H1 (cell line): ENCODE measurements at regions not wholly inside any gene's neighbourhood (a gene's known extent, or its start where the extent isn't known, plus 50 kb on each side); places are given as distances from the start of the nearest gene placed in this dataset.

Experiments used
- CTCF ChIA-PET: fragments of 300-600 bp; sonication (Branson Sonifier 250); formaldehyde crosslinking; loops from one replicate; lab custom pipeline; 2021; ENCODE audit not compliant: partially characterized antibody; lab: Charles Lee
- POLR2A ChIA-PET: fragments of 300-600 bp; sonication (Branson Sonifier 250); formaldehyde crosslinking; loops from one replicate; lab custom pipeline; 2021; ENCODE audit warnings: inconsistent platforms; ENCODE audit not compliant: partially characterized antibody; lab: Charles Lee
- DNase-seq, 2 experiments: peaks; one replicate each; pipeline versions ENCODE4 v3.0.0 to v3.0.0-alpha.2; 2010 to 2022; ENCODE audit warnings: low spot score in 2 of 2, low read depth in 1 of 2, mixed read lengths in 1 of 2
- FAIRE-seq: peaks from 2 replicates; lab custom pipeline; 2011; peaks lifted over from hg19 to GRCh38; lab: Jason Lieb, UNC
- H2AFZ ChIP-seq: 2 replicates; pipeline ENCODE4 v1.8.1; 2012; ENCODE audit warnings: low read length, inconsistent platforms
- H2AK5ac ChIP-seq: 2 replicates; pipeline ENCODE4 v1.6.1; 2013; ENCODE audit warnings: low read depth, low read length
- H2BK120ac ChIP-seq: replicated peaks from 2 replicates; pipeline ENCODE3; 2013; ENCODE audit warnings: low read depth, low read length, inconsistent platforms
- H2BK12ac ChIP-seq: 2 replicates; pipeline ENCODE4 v1.6.1; 2013; ENCODE audit warnings: low read depth, low read length
- H2BK15ac ChIP-seq: 2 replicates; pipeline ENCODE4 v1.6.1; 2013; ENCODE audit warnings: low read length
- H2BK20ac ChIP-seq: 2 replicates; pipeline ENCODE4 v1.6.1; 2013; ENCODE audit warnings: low read length
- H2BK5ac ChIP-seq: 2 replicates; pipeline ENCODE4 v1.6.1; 2013; ENCODE audit warnings: low read depth, low read length
- H3K14ac ChIP-seq: 2 replicates; pipeline ENCODE4 v1.6.1; 2013; ENCODE audit warnings: inconsistent platforms; ENCODE audit not compliant: insufficient read length
- H3K18ac ChIP-seq: 2 replicates; pipeline ENCODE4 v1.6.1; 2013; ENCODE audit warnings: low read length; ENCODE audit errors: extremely low read depth
- H3K23ac ChIP-seq: 2 replicates; pipeline ENCODE4 v1.6.1; 2013; ENCODE audit warnings: inconsistent platforms; ENCODE audit not compliant: insufficient read length
- H3K23me2 ChIP-seq: 2 replicates; pipeline ENCODE4 v1.6.1; 2013; ENCODE audit warnings: low read depth, low read length
- H3K27ac ChIP-seq: 2 replicates; pipeline ENCODE4 v1.6.1; 2011; ENCODE audit warnings: low read depth, low read length, inconsistent platforms
- H3K27me3 ChIP-seq, 4 experiments: replicated peaks in 1 of 4; 1 replicate in 1 of 4; 2 replicates in 3 of 4; pipeline versions ENCODE4 v1.6.1 to v1.8.1; 2011 to 2013; ENCODE audit warnings: low read length in 3 of 4, mild to moderate bottlenecking in 3 of 4, inconsistent platforms in 2 of 4, mixed read lengths in 2 of 4, moderate library complexity in 1 of 4; ENCODE audit not compliant: control insufficient read depth in 3 of 4, insufficient read depth in 3 of 4; ENCODE audit errors: extremely low read depth in 1 of 4
- H3K36me3 ChIP-seq, 4 experiments: 2 replicates each; pipeline versions ENCODE4 v1.6.1 to v1.8.1; 2011 to 2013; ENCODE audit warnings: mild to moderate bottlenecking in 4 of 4, low read length in 3 of 4, moderate library complexity in 2 of 4, control low read depth in 1 of 4, inconsistent platforms in 1 of 4; ENCODE audit not compliant: insufficient read depth in 4 of 4, control insufficient read depth in 2 of 4
- H3K4ac ChIP-seq: replicated peaks from 2 replicates; pipeline ENCODE3; 2013; ENCODE audit warnings: low read length, low read depth, mixed read lengths, inconsistent platforms; ENCODE audit not compliant: insufficient read length
- H3K4me1 ChIP-seq, 4 experiments: replicated peaks in 1 of 4; 1 replicate in 1 of 4; 2 replicates in 3 of 4; pipeline versions ENCODE4 v1.6.1 to v1.8.1; 2011 to 2013; ENCODE audit warnings: low read length in 3 of 4, inconsistent platforms in 2 of 4, mixed read lengths in 1 of 4; ENCODE audit not compliant: insufficient read depth in 4 of 4, control insufficient read depth in 3 of 4
- H3K4me2 ChIP-seq, 2 experiments: 2 replicates each; pipeline versions ENCODE4 v1.6.1 to v1.8.1; 2011 to 2013; ENCODE audit warnings: low read depth in 2 of 2, low read length in 2 of 2, control low read depth in 1 of 2, inconsistent platforms in 1 of 2, mild to moderate bottlenecking in 1 of 2; ENCODE audit not compliant: insufficient read depth in 1 of 2
- H3K4me3 ChIP-seq, 4 experiments: fragments of 200-600, 300-600 bp in 1 of 4; sonication (generic), shearing (Covaris generic), sonication (Bioruptor Twin) in 1 of 4; 2 replicates each; pipeline versions ENCODE4 v1.5.1 to v1.8.1; 2011 to 2016; ENCODE audit warnings: low read length in 4 of 4, low read depth in 3 of 4, control low read depth in 2 of 4, inconsistent platforms in 2 of 4, mild to moderate bottlenecking in 2 of 4, mixed read lengths in 1 of 4, moderate library complexity in 1 of 4; ENCODE audit not compliant: insufficient read depth in 2 of 4; ENCODE audit errors: extremely low read depth in 1 of 4
- H3K56ac ChIP-seq: replicated peaks from 2 replicates; pipeline ENCODE3; 2013; ENCODE audit warnings: low read depth, mild to moderate bottlenecking, mixed read lengths, low read length, inconsistent platforms; ENCODE audit not compliant: insufficient read length
- H3K79me1 ChIP-seq: 2 replicates; pipeline ENCODE4 v1.6.1; 2013; ENCODE audit warnings: low read depth, low read length, control low read depth
- H3K79me2 ChIP-seq, 2 experiments: 2 replicates each; pipeline versions ENCODE4 v1.6.1 to v1.8.1; 2012 to 2013; ENCODE audit warnings: low read length in 2 of 2, mild to moderate bottlenecking in 2 of 2, inconsistent platforms in 1 of 2; ENCODE audit not compliant: insufficient read depth in 2 of 2, control insufficient read depth in 1 of 2
- H3K9ac ChIP-seq, 4 experiments: replicated peaks in 1 of 4; 1 replicate in 1 of 4; 2 replicates in 3 of 4; pipeline versions ENCODE4 v1.6.1 to v1.8.1; 2011 to 2013; ENCODE audit warnings: low read depth in 3 of 4, low read length in 3 of 4, control low read depth in 2 of 4, mild to moderate bottlenecking in 2 of 4, moderate library complexity in 2 of 4, inconsistent platforms in 1 of 4; ENCODE audit errors: extremely low read depth in 1 of 4
- H3K9me3 ChIP-seq, 2 experiments: 2 replicates each; pipeline versions ENCODE4 v1.6.1 to v1.8.1; 2012 to 2013; ENCODE audit warnings: mild to moderate bottlenecking in 2 of 2, moderate library complexity in 2 of 2, control low read depth in 1 of 2, inconsistent platforms in 1 of 2, low read depth in 1 of 2, low read length in 1 of 2, mixed read lengths in 1 of 2; ENCODE audit not compliant: insufficient read depth in 2 of 2
- H4K20me1 ChIP-seq, 2 experiments: replicated peaks in 1 of 2; 2 replicates each; pipeline versions ENCODE3 to v1.8.1; 2011 to 2013; ENCODE audit warnings: inconsistent platforms in 2 of 2, low read length in 2 of 2, mild to moderate bottlenecking in 1 of 2; ENCODE audit not compliant: insufficient read depth in 2 of 2, control insufficient read depth in 1 of 2
- H4K5ac ChIP-seq: 2 replicates; pipeline ENCODE4 v1.6.1; 2013; ENCODE audit warnings: low read length, low read depth, mixed read lengths, inconsistent platforms; ENCODE audit not compliant: insufficient read length
- H4K8ac ChIP-seq: 2 replicates; pipeline ENCODE4 v1.8.0; 2013; ENCODE audit warnings: mild to moderate bottlenecking, moderate library complexity, low read length, inconsistent platforms; ENCODE audit not compliant: insufficient read depth; ENCODE audit errors: extremely low read depth
- H4K91ac ChIP-seq: replicated peaks from 2 replicates; pipeline ENCODE3; 2013; ENCODE audit warnings: low read length, mixed read lengths, inconsistent platforms; ENCODE audit not compliant: insufficient read length
- CREB1 ChIP-seq: IDR thresholded peaks from 2 replicates; pipeline ENCODE4 v1.6.1; 2012; ENCODE audit warnings: inconsistent platforms
- CTCF ChIP-seq, 3 experiments: IDR thresholded peaks; 1 replicate in 2 of 3; 2 replicates in 1 of 3; pipeline versions ENCODE4 v1.5.1 to v1.6.1; 2011; ENCODE audit warnings: low read length in 3 of 3, mild to moderate bottlenecking in 3 of 3, inconsistent platforms in 2 of 3, low read depth in 1 of 3, moderate library complexity in 1 of 3; ENCODE audit not compliant: insufficient read depth in 1 of 3; ENCODE audit errors: control extremely low read depth in 1 of 3
- RFX5 ChIP-seq: IDR thresholded peaks from 2 replicates; pipeline ENCODE4 v1.6.1; 2011; ENCODE audit warnings: low read depth, low read length, improper control_type of control experiment, borderline replicate concordance
- SIX5 ChIP-seq: IDR thresholded peaks from 2 replicates; pipeline ENCODE4 v1.6.1; 2011; ENCODE audit warnings: mild to moderate bottlenecking, low read depth, low read length
- TAF1 ChIP-seq: IDR thresholded peaks from 2 replicates; pipeline ENCODE4 v1.6.1; 2011; ENCODE audit warnings: mild to moderate bottlenecking, low read depth, low read length
- TAF7 ChIP-seq: optimal IDR thresholded peaks from 2 replicates; pipeline ENCODE3; 2011; ENCODE audit warnings: low read depth, mild to moderate bottlenecking, inconsistent platforms, low read length, moderate library complexity, borderline replicate concordance
- TEAD4 ChIP-seq: IDR thresholded peaks from 2 replicates; pipeline ENCODE4 v1.6.1; 2012; ENCODE audit warnings: low read depth, low read length, inconsistent platforms, mixed read lengths
- WGBS, 2 experiments: shearing (Covaris generic) in 1 of 2; methylation state at CpG; one replicate each; pipeline versions ENCODE4 v1.1.6 to v1.1.7; 2013 to 2015; ENCODE audit warnings: low lambda C conversion rate in 2 of 2, mixed read lengths in 2 of 2, inconsistent platforms in 1 of 2, low coverage in 1 of 2, missing lambda C conversion rate in 1 of 2; ENCODE audit not compliant: insufficient replicate concordance in 2 of 2, insufficient coverage in 1 of 2, insufficient read length in 1 of 2; ENCODE audit errors: extremely low coverage in 1 of 2, missing lambda C conversion rate in 1 of 2; 5-methylcytosine and 5-hydroxymethylcytosine counted together

GRCh38 chr11:97361812-97362378 lies 972.1 kb downstream of the JRKL start:
- 100% methylated on average over 1 of the region's 1 CpG; no CpG with 5 or more reads in 1 of the 2 experiments for WGBS, 2 experiments
- Histone ChIP-seq H3K79me1 (no peaks in the 10 kb centered on the region), H2BK120ac (no peak overlapping the region), H2BK5ac (no peak overlapping the region), H3K23me2 (no peaks in the 10 kb centered on the region), H3K14ac (no peak overlapping the region), H3K23ac (no peak overlapping the region), H2BK20ac (no peak overlapping the region), H4K8ac (no peak overlapping the region), H3K4me1 (no peaks in the 10 kb centered on the region), H3K4me2 (no peak overlapping the region), H3K27ac (no peak overlapping the region), H3K9ac (no peak overlapping the region), H3K4me3 (no peak overlapping the region), H2AFZ (no peak overlapping the region), H4K5ac (no peak overlapping the region), H3K56ac (no peak overlapping the region), H3K9me3 (no peaks in the 10 kb centered on the region), H2BK15ac (no peak overlapping the region), H3K18ac (no peak overlapping the region), H3K36me3 (no peaks in the 10 kb centered on the region), H4K20me1 (no peaks in the 10 kb centered on the region), H3K79me2 (no peaks in the 10 kb centered on the region), H2BK12ac (no peak overlapping the region), H4K91ac (no peak overlapping the region), H3K4ac (no peak overlapping the region), H2AK5ac (no peak overlapping the region), H3K27me3 (peaks cover 0 to 1% (median 0%) of the 10 kb centered on the region in 4 experiments; a peak in 1 of 7 replicates)
- POLR2A ChIA-PET, result no interaction called here
- no peak for TF ChIP-seq SIX5
- no peak for TF ChIP-seq RFX5
- TF ChIP-seq CREB1, result no peak
- TF ChIP-seq TAF7, result no peak
- TF ChIP-seq TEAD4, result no peak
- no peak for TF ChIP-seq CTCF (IDR thresholded peaks at IDR 0.05; ENCODE audit: control extremely low read depth in 1 of 3, insufficient read depth in 1 of 3, low read depth in 1 of 3, low read length in 3 of 3)
- no peak for TF ChIP-seq TAF1
- CTCF ChIA-PET, result no interaction called here
- no peak for DNase-seq
- FAIRE-seq, result no peak
